HL-60 (cell line): ENCODE measurements at regions not wholly inside any gene's neighbourhood (a gene's known extent, or its start where the extent isn't known, plus 50 kb on each side); places are given as distances from the start of the nearest gene placed in this dataset.
A peak's percentile ranks its signal among the peaks of the same experiment; 100 is the strongest.

Experiments used
- DNase-seq, 2 experiments: peaks; one replicate each; pipeline ENCODE4 v3.0.0-alpha.2; 2010 to 2020; ENCODE audit warnings: low read depth in 1 of 2, low spot score in 1 of 2
- H3K27ac ChIP-seq: fragments of 250-450 bp; sonication (Bioruptor Pico); replicated peaks from 2 replicates; pipeline ENCODE4 v1.5.1; 2020; ENCODE audit warnings: mild to moderate bottlenecking, moderate library complexity
- H3K27me3 ChIP-seq: fragments of 250-450 bp; sonication (Bioruptor Pico); 2 replicates; pipeline ENCODE4 v1.5.1; 2021; ENCODE audit warnings: mild to moderate bottlenecking, moderate library complexity; ENCODE audit not compliant: insufficient read depth, poor library complexity, severe bottlenecking
- H3K4me3 ChIP-seq: replicated peaks from 2 replicates; pipeline ENCODE4 v1.5.1; 2011; ENCODE audit warnings: mild to moderate bottlenecking, control low read depth, low read length; ENCODE audit not compliant: insufficient read depth
- CTCF ChIP-seq: IDR thresholded peaks from one replicate; pipeline ENCODE4 v1.5.1; 2011; ENCODE audit warnings: low read length, control low read depth, inconsistent platforms; ENCODE audit not compliant: insufficient read depth
- GABPA ChIP-seq: IDR thresholded peaks from 2 replicates; pipeline ENCODE4 v1.6.1; 2012; ENCODE audit warnings: low read depth
- POLR2AphosphoS5 ChIP-seq: IDR thresholded peaks from 2 replicates; pipeline ENCODE4 v1.6.1; 2012; ENCODE audit warnings: low read depth
- REST ChIP-seq: IDR thresholded peaks from 2 replicates; pipeline ENCODE4 v1.6.1; 2012; ENCODE audit warnings: low read depth; ENCODE audit not compliant: insufficient replicate concordance
- SPI1 ChIP-seq: IDR thresholded peaks from 2 replicates; pipeline ENCODE4 v1.6.1; 2012; ENCODE audit warnings: low read depth, mild to moderate bottlenecking, borderline replicate concordance

DNA sequence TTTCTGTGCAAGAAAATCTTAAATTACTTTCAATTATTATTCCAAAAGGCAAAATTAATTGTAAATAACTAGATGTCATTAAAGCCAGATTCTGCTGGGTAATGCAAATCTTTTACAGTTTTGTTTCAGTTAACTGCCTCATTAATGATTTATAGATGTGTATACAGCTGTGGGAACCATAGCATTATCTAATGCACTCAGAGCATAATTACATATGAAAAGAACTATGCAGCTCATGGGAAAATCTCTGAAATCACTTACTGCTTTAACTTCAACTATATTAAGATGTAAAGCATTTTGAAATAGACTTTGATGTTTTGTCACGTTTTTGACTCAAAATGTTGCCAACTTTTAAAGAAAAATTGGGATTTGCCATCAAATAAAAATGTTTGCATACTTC, 630.3 kb upstream of the KLHL4 start:
- no peak for DNase-seq
- no peak for TF ChIP-seq SPI1
- H3K4me3 ChIP-seq = no peak overlapping the region
- no peaks in the 10 kb centered on the region for H3K27me3 ChIP-seq
- H3K27ac ChIP-seq = no peak overlapping the region

DNA sequence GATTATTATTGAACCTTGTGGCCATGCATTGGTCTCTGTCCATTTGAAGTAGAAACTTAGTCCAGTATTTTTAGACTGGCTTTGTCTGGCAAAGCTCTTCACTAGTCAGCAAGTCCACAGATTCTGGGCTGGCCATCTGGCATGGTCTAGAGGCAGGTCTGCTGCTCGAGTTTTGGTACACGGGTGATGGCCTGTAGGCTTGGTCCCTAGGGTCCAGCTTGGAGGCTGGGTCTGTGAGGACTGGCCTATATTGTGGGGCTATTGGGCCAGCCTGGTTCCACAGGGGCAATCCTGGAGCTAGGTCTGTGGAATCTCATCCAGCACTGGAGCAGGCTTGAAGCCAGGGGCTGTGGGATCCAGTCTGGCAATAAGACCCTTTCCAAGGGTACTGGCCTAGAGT, 607.6 kb upstream of the KLHL4 start:
- no peak overlapping the region for H3K27ac ChIP-seq
- no peak overlapping the region for H3K4me3 ChIP-seq
- no peaks in the 10 kb centered on the region for H3K27me3 ChIP-seq
- TF ChIP-seq POLR2AphosphoS5 = no peak
- no peak for TF ChIP-seq GABPA
- TF ChIP-seq SPI1 = no peak
- no peak for TF ChIP-seq CTCF
- TF ChIP-seq REST = no peak
- DNase-seq = no peak

DNA sequence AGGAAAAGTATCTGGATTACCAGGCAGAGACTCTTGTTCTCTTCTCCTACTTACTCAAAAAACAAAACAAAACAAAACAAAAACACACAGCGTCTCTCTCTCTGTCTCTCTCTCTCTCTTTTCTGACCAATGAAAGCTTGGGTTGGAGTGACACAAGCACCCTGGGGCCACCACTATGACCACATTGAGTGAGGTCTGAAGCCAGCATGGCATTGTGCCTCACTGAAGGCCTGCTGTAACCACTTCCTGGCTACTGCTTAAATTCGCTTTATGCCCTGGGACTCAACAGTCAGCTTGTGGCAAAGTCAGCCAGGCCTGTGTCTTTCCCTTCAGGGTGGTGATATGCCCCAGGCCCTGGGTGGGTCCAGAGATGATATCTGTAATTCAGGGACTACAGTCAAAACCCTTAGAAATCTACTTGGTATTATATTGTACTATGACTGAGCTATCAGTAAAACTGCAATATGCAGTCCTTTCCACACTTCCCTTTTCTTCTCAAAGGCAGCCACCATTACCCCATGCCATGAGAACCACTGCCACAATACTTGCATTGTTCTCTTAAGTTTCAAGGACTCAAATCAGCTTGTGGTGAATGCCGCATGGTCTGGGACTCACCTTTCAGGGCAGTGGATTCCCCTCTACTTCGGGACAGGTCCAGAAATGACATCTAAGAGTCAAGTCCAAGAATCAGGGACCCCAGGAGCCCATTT, 606.8 kb upstream of the KLHL4 start:
- H3K27ac ChIP-seq = no peak overlapping the region; the same call in 1 of the 2 replicates
- no peak overlapping the region for H3K4me3 ChIP-seq
- H3K27me3 ChIP-seq = no peaks in the 10 kb centered on the region
- TF ChIP-seq SPI1 (peak; percentile 50; the same call in 1 of the 2 replicates), CTCF (no peak), REST (no peak)
- peak in 1 of 2 experiments; percentile 7 for DNase-seq

DNA sequence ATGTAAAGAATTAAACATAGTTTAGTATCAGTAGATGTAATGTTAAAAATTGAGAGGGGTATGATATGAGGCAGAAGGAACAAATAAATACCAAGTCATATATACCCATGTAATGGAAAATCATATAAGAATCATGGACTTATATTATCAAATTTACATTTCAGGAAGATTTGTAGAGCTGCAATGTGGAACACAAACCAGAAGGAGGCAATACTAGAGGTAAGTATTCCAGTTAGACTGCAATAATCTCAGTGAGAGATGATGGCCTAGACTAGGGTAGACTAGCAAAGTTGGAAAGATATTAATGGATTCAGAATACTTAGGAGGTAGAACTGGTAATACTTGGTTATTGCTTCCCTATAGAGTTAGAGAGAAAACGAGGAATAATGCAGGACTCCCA, 603.0 kb upstream of the KLHL4 start:
- DNase-seq = no peak
- no peak for TF ChIP-seq POLR2AphosphoS5
- no peak for TF ChIP-seq REST
- no peak for TF ChIP-seq SPI1
- no peak for TF ChIP-seq GABPA
- no peak for TF ChIP-seq CTCF
- Histone ChIP-seq H3K27ac (no peak overlapping the region), H3K27me3 (no peaks in the 10 kb centered on the region), H3K4me3 (no peak overlapping the region)
